ENCODE measurements at regions not wholly inside any gene's neighbourhood (a gene's known extent, or its start where the extent isn't known, plus 50 kb on each side); places are given as distances from the start of the nearest gene placed in this dataset.

- no peak for TF ChIP-seq CTCF (IDR thresholded peaks at IDR 0.05; ENCODE audit: low read depth, low read length)
- no peak overlapping the region for H3K4me3 ChIP-seq (ENCODE audit: low read depth, low read length)
Observed at GRCh38 chr5:10173716-10174115, 76.0 kb downstream of the ATPSCKMT start.

- no peak for TF ChIP-seq CTCF (IDR thresholded peaks at IDR 0.05; ENCODE audit: low read depth, low read length)
- no peak overlapping the region for H3K4me3 ChIP-seq (ENCODE audit: low read depth, low read length)
Observed at GRCh38 chr5:10172247-10172646, 77.4 kb downstream of the ATPSCKMT start.

- no peak overlapping the region for H3K4me3 ChIP-seq (ENCODE audit: low read depth, low read length)
- no peak for TF ChIP-seq CTCF (IDR thresholded peaks at IDR 0.05; ENCODE audit: low read depth, low read length)
Observed at GRCh38 chr5:10169359-10169758, 80.3 kb downstream of the ATPSCKMT start.

GRCh38 chr5:10168254-10168653, 81.4 kb downstream of the ATPSCKMT start:
- TF ChIP-seq CTCF (IDR thresholded peaks at IDR 0.05; ENCODE audit: low read depth, low read length), result no peak
- H3K4me3 ChIP-seq (ENCODE audit: low read depth, low read length), result no peak overlapping the region

- H3K4me3 ChIP-seq (ENCODE audit: low read depth, low read length), result no peak overlapping the region
- TF ChIP-seq CTCF (IDR thresholded peaks at IDR 0.05; ENCODE audit: low read depth, low read length), result no peak
Observed at GRCh38 chr5:10167806-10168205, 81.9 kb downstream of the ATPSCKMT start.

GRCh38 chr5:10166392-10166791, 83.3 kb downstream of the ATPSCKMT start:
- no peak for TF ChIP-seq CTCF (IDR thresholded peaks at IDR 0.05; ENCODE audit: low read depth, low read length)
- no peak overlapping the region for H3K4me3 ChIP-seq (ENCODE audit: low read depth, low read length)

- no peak for TF ChIP-seq CTCF (IDR thresholded peaks at IDR 0.05; ENCODE audit: low read depth, low read length)
- H3K4me3 ChIP-seq (ENCODE audit: low read depth, low read length), result no peak overlapping the region
Observed at GRCh38 chr5:10162468-10162867, 87.2 kb downstream of the ATPSCKMT start.

Measured in WI38 (cell line).